ACC112 (cell line): ENCODE measurements at regions not wholly inside any gene's neighbourhood (a gene's known extent, or its start where the extent isn't known, plus 50 kb on each side); places are given as distances from the start of the nearest gene placed in this dataset.
A peak's percentile ranks its signal among the peaks of the same experiment; 100 is the strongest.

Source experiments
- H2AFZ ChIP-seq: fragments of 200-600 bp; sonication (generic); one replicate; pipeline ENCODE4 v1.6.0; 2017; ENCODE audit warnings: antibody characterized with exemption, low read length; ENCODE audit not compliant: unreplicated experiment
- H3K27ac ChIP-seq: fragments of 200-600 bp; sonication (generic); 2 replicates; pipeline ENCODE4 v1.5.1; 2014; ENCODE audit warnings: low read depth, mild to moderate bottlenecking, antibody characterized with exemption, low read length, moderate library complexity
- H3K27me3 ChIP-seq: fragments of 200-600 bp; sonication (generic); 2 replicates; pipeline ENCODE4 v1.6.1; 2014; ENCODE audit warnings: mild to moderate bottlenecking, antibody characterized with exemption, low read length, moderate library complexity, mixed read lengths; ENCODE audit not compliant: insufficient read depth
- H3K36me3 ChIP-seq: fragments of 200-600 bp; sonication (generic); 2 replicates; pipeline ENCODE4 v1.6.1; 2016; ENCODE audit warnings: mild to moderate bottlenecking, antibody characterized with exemption, low read length, moderate library complexity, mixed read lengths; ENCODE audit not compliant: insufficient read depth
- H3K4me1 ChIP-seq: fragments of 200-600 bp; sonication (generic); one replicate; pipeline ENCODE4 v1.6.1; 2016; ENCODE audit warnings: low read length, mixed read lengths; ENCODE audit not compliant: insufficient read depth, unreplicated experiment, control insufficient read depth
- H3K4me3 ChIP-seq: fragments of 200-600 bp; sonication (generic); 2 replicates; pipeline ENCODE4 v1.5.1; 2014; ENCODE audit warnings: mild to moderate bottlenecking, low read depth, low read length
- H3K79me2 ChIP-seq: fragments of 200-600 bp; sonication (generic); one replicate; pipeline ENCODE4 v1.6.0; 2016; ENCODE audit warnings: low read length; ENCODE audit not compliant: control insufficient read depth, unreplicated experiment, insufficient read depth

GRCh38 chr9:88077071-88077617 lies 61.1 kb downstream of the SPATA31C2 start:
- no peaks in the 10 kb centered on the region for H3K27me3 ChIP-seq
- H3K4me1 ChIP-seq, result peaks cover 9% of the 10 kb centered on the region
- no peaks in the 10 kb centered on the region for H3K79me2 ChIP-seq
- H3K27ac ChIP-seq, result no peak overlapping the region
- H3K4me3 ChIP-seq, result peak overlapping the region; percentile 79
- H2AFZ ChIP-seq, result no peak overlapping the region
- H3K36me3 ChIP-seq, result no peaks in the 10 kb centered on the region

GRCh38 chr9:88076286-88077070 lies 61.8 kb downstream of the SPATA31C2 start:
- H3K4me1 ChIP-seq, result peaks cover 9% of the 10 kb centered on the region
- no peaks in the 10 kb centered on the region for H3K27me3 ChIP-seq
- H3K4me3 ChIP-seq, result peak overlapping the region; percentile 79
- peak overlapping the region; percentile 93 for H2AFZ ChIP-seq
- H3K79me2 ChIP-seq, result no peaks in the 10 kb centered on the region
- no peaks in the 10 kb centered on the region for H3K36me3 ChIP-seq
- H3K27ac ChIP-seq, result peak overlapping the region; percentile 42; the same call in 1 of the 2 replicates

- Histone ChIP-seq H2AFZ (peak overlapping the region; percentile 68), H3K27ac (peak overlapping the region; percentile 42; the same call in 1 of the 2 replicates), H3K4me1 (peaks cover 9% of the 10 kb centered on the region), H3K79me2 (no peaks in the 10 kb centered on the region), H3K27me3 (no peaks in the 10 kb centered on the region), H3K4me3 (peak overlapping the region; percentile 79), H3K36me3 (no peaks in the 10 kb centered on the region)
Measured at GRCh38 chr9:88075966-88076285, 62.3 kb downstream of the SPATA31C2 start.

GRCh38 chr9:88075506-88075905 lies 62.8 kb downstream of the SPATA31C2 start:
- Histone ChIP-seq H3K4me3 (peak overlapping the region; percentile 79), H3K27ac (no peak overlapping the region)

GRCh38 chr9:88074931-88075330 lies 63.3 kb downstream of the SPATA31C2 start:
- Histone ChIP-seq H3K4me1 (peaks cover 9% of the 10 kb centered on the region), H3K36me3 (no peaks in the 10 kb centered on the region), H3K4me3 (no peak overlapping the region), H3K79me2 (no peaks in the 10 kb centered on the region), H3K27me3 (no peaks in the 10 kb centered on the region), H3K27ac (no peak overlapping the region), H2AFZ (no peak overlapping the region)

More at GRCh38 chr9:88075506-88075905, 62.8 kb downstream of the SPATA31C2 start:
- Histone ChIP-seq H3K36me3 (no peaks in the 10 kb centered on the region), H3K4me1 (peaks cover 9% of the 10 kb centered on the region), H3K27me3 (no peaks in the 10 kb centered on the region), H2AFZ (peak overlapping the region; percentile 68), H3K79me2 (no peaks in the 10 kb centered on the region)

GRCh38 chr9:88072831-88073375 lies 65.4 kb downstream of the SPATA31C2 start:
- Histone ChIP-seq H3K4me1 (peaks cover 9% of the 10 kb centered on the region), H3K27ac (no peak overlapping the region), H3K36me3 (no peaks in the 10 kb centered on the region), H3K4me3 (no peak overlapping the region), H2AFZ (no peak overlapping the region), H3K27me3 (no peaks in the 10 kb centered on the region), H3K79me2 (no peaks in the 10 kb centered on the region)

GRCh38 chr9:88071331-88071730 lies 66.9 kb downstream of the SPATA31C2 start:
- Histone ChIP-seq H3K27me3 (no peaks in the 10 kb centered on the region), H3K4me1 (peaks cover 4% of the 10 kb centered on the region)

GRCh38 chr9:88065619-88066018 lies 72.7 kb downstream of the SPATA31C2 start:
- Histone ChIP-seq H2AFZ (no peak overlapping the region), H3K36me3 (no peaks in the 10 kb centered on the region), H3K4me1 (no peaks in the 10 kb centered on the region), H3K27ac (no peak overlapping the region), H3K27me3 (no peaks in the 10 kb centered on the region), H3K4me3 (no peak overlapping the region), H3K79me2 (no peaks in the 10 kb centered on the region)

More at GRCh38 chr9:88071331-88071730, 66.9 kb downstream of the SPATA31C2 start:
- Histone ChIP-seq H3K27ac (no peak overlapping the region), H3K4me3 (no peak overlapping the region), H3K36me3 (no peaks in the 10 kb centered on the region), H2AFZ (no peak overlapping the region), H3K79me2 (no peaks in the 10 kb centered on the region)

- Histone ChIP-seq H3K27me3 (no peaks in the 10 kb centered on the region), H3K79me2 (no peaks in the 10 kb centered on the region), H3K4me3 (no peak overlapping the region), H3K4me1 (no peaks in the 10 kb centered on the region), H2AFZ (no peak overlapping the region), H3K36me3 (no peaks in the 10 kb centered on the region), H3K27ac (no peak overlapping the region)
Measured at GRCh38 chr9:88064554-88064953, 73.7 kb downstream of the SPATA31C2 start.

GRCh38 chr9:88060746-88061145 lies 77.5 kb downstream of the SPATA31C2 start:
- no peak overlapping the region for H3K27ac ChIP-seq
- H3K79me2 ChIP-seq, result no peaks in the 10 kb centered on the region
- no peaks in the 10 kb centered on the region for H3K4me1 ChIP-seq
- no peaks in the 10 kb centered on the region for H3K27me3 ChIP-seq
- no peak overlapping the region for H2AFZ ChIP-seq
- no peak overlapping the region for H3K4me3 ChIP-seq
- H3K36me3 ChIP-seq, result no peaks in the 10 kb centered on the region

- no peak overlapping the region for H2AFZ ChIP-seq
- no peak overlapping the region for H3K27ac ChIP-seq
- H3K4me1 ChIP-seq, result no peaks in the 10 kb centered on the region
- H3K36me3 ChIP-seq, result no peaks in the 10 kb centered on the region
- no peak overlapping the region for H3K4me3 ChIP-seq
- H3K79me2 ChIP-seq, result no peaks in the 10 kb centered on the region
- no peaks in the 10 kb centered on the region for H3K27me3 ChIP-seq
Measured at GRCh38 chr9:88059469-88059868, 78.8 kb downstream of the SPATA31C2 start.
